ENCODE measurements at regions not wholly inside any gene's neighbourhood (a gene's known extent, or its start where the extent isn't known, plus 50 kb on each side); places are given as distances from the start of the nearest gene placed in this dataset.

DNA sequence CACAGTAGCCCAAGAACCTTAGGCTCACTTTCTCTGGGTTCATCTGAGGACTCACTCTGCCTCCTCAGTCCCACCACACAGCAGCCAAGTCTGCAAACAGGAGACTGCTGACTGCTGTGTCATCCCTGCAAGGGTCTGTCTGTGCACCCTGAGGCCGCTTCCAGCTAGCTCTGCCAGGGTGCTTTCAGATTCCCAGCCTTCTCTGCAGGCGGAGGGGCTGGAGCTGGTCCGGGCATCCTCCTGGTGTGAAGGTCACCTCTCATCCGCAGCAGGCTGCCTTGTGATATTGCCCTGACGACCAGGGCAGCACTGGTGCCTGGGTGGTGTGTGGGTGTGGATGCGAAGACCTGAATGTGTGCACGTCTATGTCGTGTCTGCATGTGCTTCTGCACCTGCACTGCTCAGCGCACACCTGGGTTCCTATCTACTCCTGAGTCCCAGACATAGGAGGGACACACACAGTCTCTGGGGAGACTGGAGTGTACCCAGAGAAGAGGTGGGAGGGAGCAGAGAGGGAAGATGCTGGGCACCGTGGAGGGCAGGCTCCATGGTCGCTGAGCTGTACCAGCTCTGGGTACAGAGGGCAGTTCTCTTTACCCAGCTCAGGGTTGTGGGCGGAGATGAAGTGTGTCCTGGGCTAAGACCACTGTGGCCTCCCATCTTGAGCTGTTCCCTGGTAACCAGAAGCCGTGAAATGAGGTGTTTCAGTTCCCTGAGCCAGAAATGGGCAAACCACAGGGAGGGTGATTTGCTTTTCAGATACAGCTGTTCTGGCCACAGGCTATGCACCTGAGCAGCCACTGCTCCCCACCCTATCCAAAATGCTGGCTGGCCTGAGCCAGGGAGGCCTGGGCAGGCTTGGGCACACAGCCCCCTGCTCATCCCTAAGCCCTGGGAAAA, 160.9 kb upstream of the CSF3R start:
- DNase-seq (ENCODE audit: low read depth), result no peak

DNA sequence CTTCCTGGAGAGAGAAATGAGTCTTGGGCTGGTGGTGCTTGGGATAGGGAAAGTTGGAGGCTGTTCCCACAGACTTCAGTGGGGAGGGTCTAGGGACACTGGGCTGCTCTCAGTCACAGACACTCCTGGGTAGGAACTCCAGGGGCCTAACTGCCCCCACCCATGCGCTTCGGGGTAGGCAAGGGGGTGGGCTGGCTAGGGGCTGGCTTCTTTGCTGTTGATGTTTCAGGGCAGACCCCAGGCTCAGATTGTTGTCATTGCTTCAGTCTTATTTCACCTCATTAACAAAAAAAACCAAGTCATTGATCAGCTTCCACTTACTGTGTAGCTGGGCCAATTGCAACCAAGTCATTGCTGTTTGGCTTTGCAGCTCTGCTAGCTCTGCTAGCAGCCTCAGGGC, 160.1 kb upstream of the CSF3R start:
- no peak for DNase-seq (ENCODE audit: low read depth)

DNA sequence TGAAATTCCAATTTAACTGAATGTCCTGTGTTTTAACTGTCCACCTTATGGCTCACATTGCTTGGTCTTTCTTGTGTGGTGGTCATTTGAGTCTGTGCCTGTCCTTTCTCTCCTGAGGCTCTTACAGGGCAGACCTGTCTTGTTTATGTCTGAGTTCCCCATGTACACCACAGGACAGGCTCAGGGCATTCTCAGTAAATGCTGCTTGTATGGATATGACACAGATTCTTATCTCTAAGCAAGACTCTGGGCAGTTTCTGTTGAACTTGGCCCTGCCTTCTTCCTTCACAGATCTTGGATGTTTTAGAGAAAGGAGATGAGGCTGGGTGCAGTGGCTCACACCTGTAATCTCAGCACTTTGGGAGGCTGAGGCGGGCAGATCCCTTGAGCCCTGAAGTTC, 159.1 kb upstream of the CSF3R start:
- no peak for DNase-seq (ENCODE audit: low read depth)

DNA sequence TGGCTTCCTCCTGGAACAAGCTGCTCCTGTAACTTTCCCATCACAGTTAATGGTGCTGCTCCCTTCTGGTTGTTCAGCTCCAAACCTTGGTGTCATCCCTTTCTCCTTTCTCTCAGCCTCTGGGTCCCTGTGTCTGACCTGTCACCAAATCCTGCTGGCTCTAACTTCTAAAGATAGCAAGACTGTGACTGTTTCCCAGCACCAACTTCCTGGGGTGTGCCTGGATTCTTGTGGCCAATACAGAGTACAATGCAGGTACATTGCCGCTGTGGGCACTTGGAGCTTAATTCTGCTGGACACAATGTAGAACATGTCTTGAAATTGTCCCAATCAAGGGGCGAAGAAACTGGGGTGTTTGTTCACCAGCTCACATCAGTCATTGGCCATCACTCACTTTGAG, 156.7 kb upstream of the CSF3R start:
- no peak for DNase-seq (ENCODE audit: low read depth)

DNA sequence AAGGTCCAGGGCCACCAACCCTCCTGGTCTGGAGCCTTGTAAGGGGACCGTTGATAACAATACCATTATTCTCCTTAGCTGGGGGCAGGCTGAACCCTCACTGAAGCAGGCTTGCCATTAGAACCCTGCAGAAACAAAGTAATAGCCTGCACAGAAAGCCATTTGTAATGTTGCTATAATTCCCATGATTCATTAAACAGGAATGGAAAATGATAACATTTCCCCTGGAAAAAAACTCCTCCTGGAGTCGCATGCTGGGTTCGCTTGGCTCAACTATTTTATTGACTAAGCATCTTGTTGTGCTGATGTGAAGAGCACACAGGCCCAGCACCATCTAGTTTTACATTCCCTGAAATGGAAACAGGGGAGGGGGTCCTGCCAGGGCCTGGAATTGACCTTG, 155.6 kb upstream of the CSF3R start:
- no peak for DNase-seq (ENCODE audit: low read depth)

DNA sequence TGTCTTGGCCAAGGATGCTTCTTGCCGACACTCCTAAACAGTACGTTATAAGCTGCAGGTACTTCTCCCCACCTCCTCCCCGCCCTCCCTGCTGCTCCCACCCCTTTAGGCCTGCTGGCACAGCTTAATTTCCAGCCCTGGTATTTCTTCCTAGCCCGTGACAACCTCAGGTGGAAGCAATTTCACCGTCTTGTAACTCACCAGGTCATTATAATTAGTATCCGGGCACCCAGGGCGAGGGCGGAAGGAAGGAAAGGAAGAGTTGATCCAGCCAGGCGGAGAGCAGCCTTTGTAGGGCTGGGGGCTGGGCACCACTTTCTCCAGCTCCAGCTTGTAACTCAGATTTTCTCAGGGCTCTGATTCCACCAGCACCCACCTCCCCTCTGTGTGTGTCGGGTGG, 153.5 kb upstream of the CSF3R start:
- no peak for DNase-seq (ENCODE audit: low read depth)

DNA sequence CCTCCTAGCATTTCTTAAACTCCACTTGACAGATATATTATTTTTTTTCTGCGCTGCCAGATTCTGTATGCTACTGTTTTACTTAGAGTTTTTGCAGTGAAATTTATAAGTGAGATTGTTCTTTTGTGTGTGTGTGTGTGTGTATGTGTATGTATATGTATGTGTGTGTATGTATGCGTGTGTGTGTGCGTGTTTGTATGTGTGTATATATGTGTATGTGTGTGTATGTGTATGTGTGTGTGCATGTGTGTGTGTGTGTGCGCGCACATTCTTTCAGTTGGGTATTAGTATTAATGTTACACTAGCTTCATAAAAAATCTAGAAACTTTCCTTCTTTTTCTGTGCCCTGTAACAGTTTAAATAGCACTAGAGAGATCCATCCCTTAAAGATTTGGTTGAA, 152.6 kb upstream of the CSF3R start:
- no peak for DNase-seq (ENCODE audit: low read depth)

DNA sequence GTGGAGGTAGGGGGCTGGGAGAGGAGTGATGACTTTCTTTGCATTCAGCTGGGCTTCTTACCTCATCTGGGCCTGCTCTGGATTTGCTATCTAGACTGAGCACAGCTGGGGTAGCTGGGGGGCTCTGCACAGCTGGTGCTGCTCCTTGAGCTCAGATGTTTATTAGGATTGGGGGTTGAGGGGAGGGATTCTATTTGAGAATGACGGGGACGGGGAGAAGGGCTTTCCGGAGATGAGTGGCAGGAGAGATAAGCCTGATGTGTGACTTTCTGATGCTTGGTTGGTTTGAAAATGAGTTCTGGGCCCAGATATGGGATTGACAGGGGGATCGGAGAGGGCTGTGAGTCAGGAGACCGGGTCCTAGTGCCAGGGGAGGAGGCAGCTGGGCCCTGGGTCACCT, 146.1 kb upstream of the CSF3R start:
- DNase-seq (ENCODE audit: low read depth), result no peak

DNA sequence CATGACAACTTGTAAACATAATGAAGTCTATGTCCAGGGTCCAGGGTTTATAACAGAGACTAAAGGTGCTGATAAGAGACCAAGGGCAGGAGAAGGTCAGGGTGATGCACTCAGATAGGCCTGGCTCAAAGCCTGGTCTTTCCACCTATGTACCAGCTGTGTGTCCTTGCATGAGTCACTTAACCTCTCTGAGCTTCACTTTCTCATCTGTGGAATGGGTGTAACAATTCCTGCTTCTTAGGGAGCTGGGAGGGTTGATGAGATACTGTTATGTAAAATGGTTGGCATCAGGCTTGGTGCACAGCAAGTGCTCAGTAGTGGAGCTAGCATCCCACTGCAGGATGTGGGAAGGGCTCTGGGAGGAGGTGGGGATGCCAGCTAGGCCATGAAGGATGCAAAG, 143.7 kb upstream of the CSF3R start:
- DNase-seq (ENCODE audit: low read depth), result no peak

DNA sequence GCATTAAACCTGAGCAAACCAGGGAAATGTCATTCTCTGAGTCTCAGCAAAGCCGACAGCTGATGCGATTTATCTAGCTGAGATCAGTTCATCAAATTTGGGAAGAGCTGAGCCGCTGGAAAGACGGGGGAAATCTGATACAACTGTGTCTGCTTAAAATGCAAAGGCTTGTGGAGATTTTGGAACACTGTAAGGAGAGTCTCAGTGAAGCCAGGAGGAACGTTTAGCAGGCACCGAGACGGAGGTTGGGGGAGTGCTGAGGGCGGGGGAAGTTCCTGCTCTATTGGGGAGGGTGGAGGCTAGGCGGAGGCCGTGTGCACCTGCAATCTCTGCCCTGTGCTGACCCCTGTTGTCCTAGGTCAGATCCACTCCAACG, 143.2 kb upstream of the CSF3R start:
- no peak for DNase-seq (ENCODE audit: low read depth)

DNA sequence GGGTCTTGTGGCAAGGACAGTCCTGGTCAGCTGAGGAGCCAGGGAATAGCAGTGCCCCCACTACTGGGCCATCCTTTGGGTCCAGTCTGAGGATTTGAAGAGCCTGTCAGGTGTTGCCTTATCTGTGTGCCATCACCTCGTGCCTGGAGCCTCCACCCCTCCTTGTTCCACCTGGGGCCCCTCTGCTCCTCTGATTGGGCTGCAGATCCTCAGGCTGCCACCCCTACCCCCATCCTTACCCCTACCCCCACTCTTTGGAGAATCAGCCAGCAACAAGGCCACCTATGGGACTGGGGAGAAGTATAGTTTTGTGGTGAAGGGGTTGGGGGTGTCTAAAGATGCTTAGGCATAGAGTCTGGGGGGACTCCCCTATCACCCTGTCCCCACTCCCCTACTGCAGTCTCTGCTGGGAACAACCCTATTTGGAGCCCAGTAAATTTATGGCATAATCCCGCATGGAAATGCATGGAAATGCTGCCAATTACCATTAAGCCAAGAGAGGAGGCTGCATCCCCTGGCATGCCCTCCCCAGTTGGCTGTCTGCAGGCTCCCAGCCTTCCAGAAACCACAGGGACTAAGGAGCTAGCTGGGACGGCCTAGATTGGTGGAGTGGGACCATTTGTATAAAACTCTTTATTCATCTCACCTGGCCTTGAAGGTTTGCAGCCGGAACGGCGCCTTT, 142.7 kb upstream of the CSF3R start:
- DNase-seq (ENCODE audit: low read depth), result no peak

DNA sequence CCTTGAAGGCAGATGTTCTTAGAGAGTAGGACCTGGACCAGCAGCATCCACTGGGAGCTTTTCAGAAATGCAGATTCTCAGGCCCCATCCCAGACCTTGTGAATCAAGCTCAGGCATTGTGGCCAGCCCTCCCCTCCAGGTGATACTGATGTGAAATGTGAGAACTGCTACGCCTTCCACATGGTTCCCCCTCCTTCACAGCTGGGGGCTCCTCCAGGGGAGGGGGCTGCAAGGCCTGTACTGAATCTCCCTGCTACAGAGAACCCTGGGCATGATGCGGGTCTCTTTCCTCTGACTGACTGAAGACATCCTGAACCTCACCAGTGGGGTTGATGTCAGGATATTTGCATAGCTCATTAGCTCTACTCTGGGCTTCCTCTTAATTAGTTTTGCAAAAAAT, 141.8 kb upstream of the CSF3R start:
- DNase-seq (ENCODE audit: low read depth), result no peak

DNA sequence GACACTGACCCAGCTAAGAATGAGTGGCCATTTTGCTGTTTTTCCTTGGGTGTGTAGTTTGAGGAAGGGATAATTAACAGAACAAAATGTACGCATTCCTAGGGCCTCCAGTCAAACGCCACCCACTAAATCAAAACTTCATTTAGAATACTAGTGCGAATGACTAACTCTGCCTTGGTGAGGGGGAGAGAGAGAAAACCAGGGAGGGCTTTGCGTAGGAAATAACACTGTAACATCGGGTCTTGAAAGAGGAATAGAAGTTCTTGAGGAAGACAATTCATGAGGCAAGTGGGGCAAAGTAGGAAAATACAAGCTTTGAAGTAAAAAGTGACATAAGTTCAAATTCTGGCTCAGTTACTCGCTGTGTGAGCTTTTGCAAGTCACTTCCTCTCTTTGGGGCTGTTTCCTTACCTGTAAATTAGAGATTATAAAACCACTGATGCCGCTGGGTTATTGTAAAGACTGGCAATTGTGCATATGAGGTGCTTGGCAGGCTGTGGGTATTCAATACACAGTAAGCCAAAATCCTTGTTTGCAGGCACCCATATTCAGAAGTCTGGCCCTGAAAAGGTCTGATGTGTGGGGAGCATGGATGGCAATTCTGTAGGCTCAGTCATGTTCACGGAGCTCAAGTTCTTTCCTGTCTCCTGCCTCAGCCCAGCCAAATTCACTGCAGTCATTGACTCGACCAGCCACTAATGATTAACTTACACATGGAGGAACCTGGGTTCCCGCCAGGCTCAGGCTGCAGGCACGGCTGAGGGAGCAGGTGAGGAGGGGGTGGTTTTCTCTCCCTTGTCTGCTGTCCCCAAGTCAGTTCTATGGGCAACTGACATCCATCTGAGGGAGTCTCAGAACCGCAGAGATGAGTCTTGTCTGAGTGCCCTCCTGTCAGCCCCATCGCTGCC, 140.3 kb upstream of the CSF3R start:
- no peak for DNase-seq (ENCODE audit: low read depth)

DNA sequence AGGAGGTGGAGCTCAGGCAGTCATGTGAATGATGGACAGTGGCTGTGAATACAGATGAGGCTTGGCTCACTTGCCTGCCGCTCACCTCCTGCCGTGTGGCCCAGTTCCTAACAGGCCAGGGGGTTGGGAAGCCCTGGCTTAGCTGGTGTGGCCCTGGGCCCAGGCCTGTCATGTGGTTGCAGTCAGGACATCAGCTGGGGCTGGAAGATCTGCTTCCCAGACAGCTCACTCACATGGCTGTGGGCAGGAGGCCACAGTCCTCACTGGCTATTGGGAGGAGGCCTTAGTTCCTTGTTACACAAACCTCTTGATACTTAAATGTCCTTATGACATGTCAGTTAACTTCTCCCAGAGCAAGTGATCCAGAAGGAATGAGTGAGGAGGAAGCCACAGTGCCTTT, 138.8 kb upstream of the CSF3R start:
- no peak for DNase-seq (ENCODE audit: low read depth)

DNA sequence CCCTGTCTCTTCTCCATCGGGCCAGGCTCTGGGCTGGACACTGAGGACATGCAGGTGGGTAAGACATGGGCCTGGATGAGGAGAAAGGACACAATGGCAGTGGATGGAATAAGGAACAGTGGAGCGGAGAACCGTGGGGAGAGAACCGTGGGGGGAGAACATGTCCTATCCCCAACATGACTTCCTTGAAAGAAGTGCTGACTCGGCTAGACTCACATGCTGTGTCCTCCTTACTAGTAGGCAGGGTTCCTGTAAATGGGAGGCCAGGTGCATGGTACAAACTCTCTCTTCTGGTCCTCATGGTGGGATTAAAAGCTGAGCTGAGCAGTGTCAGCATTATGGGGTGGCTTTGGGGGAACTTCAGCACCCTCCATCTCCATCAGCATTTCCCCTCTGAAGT, 137.4 kb upstream of the CSF3R start:
- no peak for DNase-seq (ENCODE audit: low read depth)

DNA sequence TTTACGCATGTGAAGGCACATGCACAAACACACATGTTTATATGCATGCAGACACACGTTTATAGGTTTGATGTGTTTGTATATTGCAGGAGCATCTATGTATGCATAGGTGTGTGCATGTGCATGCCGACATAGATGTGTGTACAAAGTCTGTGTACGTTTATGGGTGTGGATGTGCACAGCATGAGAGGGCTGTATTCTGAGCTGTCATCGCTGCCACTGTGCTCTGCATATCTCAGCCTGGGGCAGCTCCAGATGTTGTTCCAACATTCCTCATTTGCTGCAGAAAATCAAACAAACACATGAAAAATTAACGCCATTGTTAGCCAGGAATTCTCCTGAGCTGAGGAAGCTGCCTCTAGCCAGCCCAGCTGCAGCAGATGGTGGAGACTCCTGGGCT, 132.3 kb upstream of the CSF3R start:
- no peak for DNase-seq (ENCODE audit: low read depth)

DNA sequence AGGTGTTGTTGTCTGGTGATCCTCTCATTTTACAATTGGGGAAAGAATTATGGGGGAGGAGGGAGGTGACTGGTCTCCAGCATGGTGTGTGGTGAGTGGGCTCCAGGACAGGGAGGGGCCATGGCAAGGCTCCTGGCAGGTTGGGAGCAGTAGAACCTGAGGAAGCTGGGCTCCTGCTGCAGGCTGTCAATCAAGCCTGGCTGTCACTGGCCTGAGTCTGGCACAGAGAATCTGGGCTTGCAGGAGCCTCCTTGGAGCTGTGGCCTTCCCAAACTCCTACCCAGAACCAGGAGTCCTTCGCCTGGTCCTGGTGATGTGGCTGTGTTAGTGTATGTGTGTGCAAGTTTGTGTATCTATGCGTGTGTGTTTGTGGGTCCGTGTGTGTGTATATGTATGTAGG, 131.9 kb upstream of the CSF3R start:
- no peak for DNase-seq (ENCODE audit: low read depth)

DNA sequence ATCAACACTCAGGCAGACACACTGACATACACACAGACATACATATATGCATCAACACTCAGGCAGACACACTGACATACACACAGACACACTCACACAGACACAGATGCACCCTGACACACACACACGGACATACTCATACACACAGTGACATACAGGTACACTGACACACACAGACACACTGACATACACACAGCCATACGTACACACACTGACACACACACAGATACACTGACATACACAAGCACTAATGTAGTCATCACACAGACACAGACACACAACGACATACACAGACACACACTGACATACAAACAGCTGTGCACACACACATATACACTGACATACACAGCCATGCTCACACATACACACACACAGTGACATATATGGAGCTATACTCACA, 131.0 kb upstream of the CSF3R start:
- no peak for DNase-seq (ENCODE audit: low read depth)

DNA sequence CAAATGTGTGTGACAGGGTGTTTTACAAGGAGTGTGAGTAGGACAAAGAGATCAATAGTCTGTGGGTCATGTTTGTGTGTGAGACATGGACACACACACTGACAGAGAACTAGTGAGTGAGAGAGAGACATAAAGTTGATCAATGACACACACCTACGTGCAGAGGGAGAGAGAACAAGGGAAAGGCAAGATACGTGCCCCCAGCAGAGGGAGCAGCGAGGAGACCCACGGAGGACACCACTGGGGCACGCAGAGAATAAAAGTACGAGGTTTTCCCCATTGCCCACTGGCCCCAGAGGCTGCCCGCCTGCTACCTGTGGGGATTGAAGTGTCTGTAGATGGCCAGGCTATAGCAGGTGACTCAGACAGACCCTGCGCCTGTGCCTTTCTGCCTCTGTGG, 130.2 kb upstream of the CSF3R start:
- no peak for DNase-seq (ENCODE audit: low read depth)

DNA sequence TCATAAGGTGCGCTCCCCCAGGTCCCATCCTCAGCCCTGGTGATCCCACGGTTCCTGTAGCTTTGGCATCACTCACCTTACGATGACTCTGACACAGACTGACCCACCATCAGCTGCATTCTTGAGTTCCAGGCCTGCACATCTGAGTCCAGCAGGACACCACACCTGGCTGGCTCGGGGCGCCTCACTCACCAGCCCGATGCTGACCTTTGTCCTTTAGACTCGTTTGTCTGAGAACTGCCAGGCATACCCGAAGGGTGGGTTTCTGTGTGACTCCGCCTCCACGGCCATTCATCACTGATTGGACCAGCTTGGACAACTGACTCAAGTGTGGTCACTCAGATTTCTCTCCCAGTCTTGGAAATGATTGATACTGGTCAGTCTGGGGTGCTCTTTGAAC, 129.4 kb upstream of the CSF3R start:
- DNase-seq (ENCODE audit: low read depth), result no peak

DNA sequence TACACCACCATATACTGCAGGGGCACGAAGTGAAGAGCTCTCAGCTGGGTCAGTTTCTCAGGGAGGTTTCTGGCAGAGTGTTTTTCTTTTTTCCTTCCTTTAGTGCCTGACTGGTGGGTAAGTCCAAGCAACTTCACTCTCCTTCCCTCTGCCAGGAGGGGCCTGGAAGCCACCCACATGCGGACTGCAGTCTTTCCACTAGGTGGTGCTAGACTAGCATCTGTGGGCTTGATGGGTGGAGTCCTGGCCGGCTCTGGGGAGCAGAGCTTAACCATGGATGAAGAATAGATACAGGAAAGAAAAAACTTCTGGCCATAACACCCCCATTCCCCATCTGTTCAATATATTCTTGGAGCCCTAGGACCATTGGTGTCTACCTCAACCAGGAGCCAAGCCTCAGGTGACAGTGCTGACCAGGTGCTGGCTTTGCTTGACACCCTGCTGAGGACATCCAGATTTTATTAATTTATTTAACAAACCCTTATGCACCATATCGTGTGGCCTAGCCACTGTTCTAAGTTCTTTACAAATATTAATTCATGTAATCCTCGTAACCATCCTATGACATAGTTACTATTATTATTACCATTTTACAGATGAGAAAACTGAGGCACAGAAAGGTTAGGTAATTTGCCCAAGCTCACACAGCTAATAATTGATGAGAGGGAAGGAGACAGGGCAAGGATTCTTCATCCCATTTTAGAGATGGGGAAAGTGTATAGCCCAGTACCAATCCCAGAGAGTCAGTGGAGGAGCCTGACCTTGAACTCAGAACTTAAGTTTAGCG, 126.7 kb upstream of the CSF3R start:
- no peak for DNase-seq (ENCODE audit: low read depth)

DNA sequence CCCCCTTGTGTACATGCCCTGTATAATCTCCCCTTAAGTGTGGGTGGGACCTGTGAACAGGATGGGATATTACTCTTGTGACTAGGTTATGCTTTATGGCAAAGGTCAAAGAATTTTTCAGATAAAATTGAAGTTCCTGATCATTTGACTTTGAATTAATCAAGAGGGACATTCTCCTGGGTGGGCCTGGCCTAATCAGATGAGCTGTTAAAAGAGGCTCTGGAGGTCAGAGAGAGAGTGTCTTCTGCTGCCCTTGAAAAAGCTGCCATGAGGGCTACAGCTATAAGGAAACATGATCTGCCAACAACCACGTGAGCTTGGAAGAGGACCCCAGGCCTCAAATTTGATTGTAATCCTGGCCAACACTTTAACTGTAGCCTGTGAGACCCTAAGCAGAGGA, 125.6 kb upstream of the CSF3R start:
- DNase-seq (ENCODE audit: low read depth), result no peak

Data from stimulated activated CD4-positive, alpha-beta T cell treated with anti-CD3 and anti-CD28 coated beads, Interleukin-2, amount 100 ng/mL, for 4 hours (primary cell).